HepG2 (cell line): ENCODE measurements at regions not wholly inside any gene's neighbourhood (a gene's known extent, or its start where the extent isn't known, plus 50 kb on each side); places are given as distances from the start of the nearest gene placed in this dataset.

Source experiments
- ATAC-seq: fragments of 200-7000 bp; cut with Tn5 transposase; 3 replicates; pipeline ENCODE4 v1.9.1; 2020; ENCODE audit warnings: mild to moderate bottlenecking, moderate library complexity
- BruUV-seq: library from RNA; stranded (reverse); fragments of 400-500 nt; replicated peaks from 2 replicates; lab custom pipeline; 2021; lab: Mats Ljungman, UMichigan
- CTCF ChIA-PET: fragments of 300-600 bp; formaldehyde crosslinking; extraction: SDS; loops from one replicate; lab custom pipeline; 2021; ENCODE audit warnings: low total read pairs, inconsistent platforms, low intra/inter-chr PET ratio; lab: Yijun Ruan, JAX
- POLR2A ChIA-PET: fragments of 350-600 bp; sonication (Branson Sonifier 250); formaldehyde crosslinking; loops from one replicate; lab custom pipeline; 2020; ENCODE audit warnings: antibody characterized with exemption, inconsistent platforms; lab: Yijun Ruan, JAX
- DNase-seq: peaks from one replicate; pipeline ENCODE4 v3.0.0-alpha.2; 2015; ENCODE audit warnings: low spot score
- FAIRE-seq: peaks from 3 replicates; lab custom pipeline; 2011; peaks lifted over from hg19 to GRCh38; lab: Jason Lieb, UNC
- H2AFZ ChIP-seq: one replicate; pipeline ENCODE4 v1.6.1; 2011; ENCODE audit warnings: low read length, inconsistent platforms
- H3K27ac ChIP-seq: fragments of 300-600 bp; 3 replicates; pipeline ENCODE4 v1.8.0; 2011; ENCODE audit warnings: mixed run types, mild to moderate bottlenecking, mixed read lengths, low read length, inconsistent platforms; ENCODE audit not compliant: insufficient read depth; ENCODE audit errors: extremely low read length
- H3K27me3 ChIP-seq, 2 experiments: fragments of 200-600 bp in 1 of 2; 2 replicates in 1 of 2; 3 replicates in 1 of 2; pipeline versions ENCODE4 v1.6.0 to v1.8.0; 2011; ENCODE audit warnings: low read length in 2 of 2, mild to moderate bottlenecking in 2 of 2, moderate library complexity in 2 of 2, inconsistent platforms in 1 of 2; ENCODE audit not compliant: insufficient read depth in 2 of 2, control insufficient read depth in 1 of 2
- H3K36me3 ChIP-seq, 2 experiments: fragments of 200-600 bp in 1 of 2; replicated peaks in 1 of 2; 2 replicates in 1 of 2; 3 replicates in 1 of 2; pipeline versions ENCODE4 v1.5.1 to v1.8.0; 2011; ENCODE audit warnings: low read length in 2 of 2, inconsistent platforms in 1 of 2; ENCODE audit not compliant: insufficient read depth in 2 of 2, control insufficient read depth in 1 of 2
- H3K4me1 ChIP-seq: 2 replicates; pipeline ENCODE4 v1.5.1; 2012; ENCODE audit warnings: low read length, inconsistent platforms; ENCODE audit not compliant: insufficient read depth
- H3K4me2 ChIP-seq: 2 replicates; pipeline ENCODE4 v1.6.0; 2011; ENCODE audit warnings: low read depth, low read length, inconsistent platforms
- H3K4me3 ChIP-seq, 3 experiments: fragments of 200-600 bp in 1 of 3; sonication (generic), shearing (Covaris generic) in 1 of 3; replicated peaks in 1 of 3; 2 replicates each; pipeline ENCODE4 v1.5.1; 2011 to 2016; ENCODE audit warnings: low read length in 3 of 3, inconsistent platforms in 2 of 3, low read depth in 2 of 3, mild to moderate bottlenecking in 2 of 3, control low read depth in 1 of 3, mixed read lengths in 1 of 3; ENCODE audit not compliant: insufficient read depth in 1 of 3
- H3K79me2 ChIP-seq: one replicate; pipeline ENCODE4 v1.6.1; 2011; ENCODE audit warnings: low read length, inconsistent platforms; ENCODE audit not compliant: insufficient read depth
- H3K9ac ChIP-seq: 2 replicates; pipeline ENCODE4 v1.6.0; 2011; ENCODE audit warnings: mild to moderate bottlenecking, low read depth, low read length, inconsistent platforms; ENCODE audit not compliant: insufficient read depth
- H3K9me3 ChIP-seq: 2 replicates; pipeline ENCODE4 v1.5.1; 2012; ENCODE audit warnings: mild to moderate bottlenecking, low read length
- H4K20me1 ChIP-seq: 2 replicates; pipeline ENCODE4 v1.6.0; 2011; ENCODE audit warnings: inconsistent platforms, mild to moderate bottlenecking, low read length, moderate library complexity; ENCODE audit not compliant: insufficient read depth
- ASH2L ChIP-seq: fragments of 300-600, 200-600 bp; sonication (generic); IDR thresholded peaks from 2 replicates; pipeline ENCODE4 v1.7.0; 2017; ENCODE audit warnings: low read depth, mild to moderate bottlenecking, moderate library complexity, mixed read lengths, low read length; ENCODE audit not compliant: insufficient read length
- LRRFIP1 ChIP-seq: sonication (generic); formaldehyde crosslinking; conservative IDR thresholded peaks from 2 replicates; pipeline ENCODE4 v1.4.0; 2020; ENCODE audit warnings: missing genetic modification reagents
- NKX3-1 ChIP-seq: sonication (generic); formaldehyde crosslinking; IDR thresholded peaks from 2 replicates; pipeline ENCODE4 v1.5.0; 2020; ENCODE audit warnings: missing genetic modification reagents
- PAF1 ChIP-seq: IDR thresholded peaks from 2 replicates; pipeline ENCODE4 v1.6.1; 2016; ENCODE audit warnings: missing genetic modification reagents, missing compliant biosample characterization
- ZNF253 ChIP-seq: sonication (generic); formaldehyde crosslinking; IDR thresholded peaks from 2 replicates; pipeline ENCODE4 v1.8.0; 2022; ENCODE audit warnings: mild to moderate bottlenecking, missing genetic modification reagents, borderline replicate concordance
- ZNF264 ChIP-seq: sonication (generic); formaldehyde crosslinking; IDR thresholded peaks from 2 replicates; pipeline ENCODE4 v1.4.0; 2020; ENCODE audit warnings: missing genetic modification reagents
- ZNF343 ChIP-seq: sonication (generic); formaldehyde crosslinking; IDR thresholded peaks from 2 replicates; pipeline ENCODE4 v1.4.0; 2020; ENCODE audit warnings: mild to moderate bottlenecking, missing genetic modification reagents
- ZNF569 ChIP-seq: sonication (generic); formaldehyde crosslinking; IDR thresholded peaks from 2 replicates; pipeline ENCODE4 v1.5.0; 2020; ENCODE audit warnings: mild to moderate bottlenecking, missing genetic modification reagents, moderate library complexity, borderline replicate concordance
- ZNF780A ChIP-seq: sonication (generic); formaldehyde crosslinking; IDR thresholded peaks from 2 replicates; pipeline ENCODE4 v1.8.0; 2022; ENCODE audit warnings: mild to moderate bottlenecking, missing genetic modification reagents, moderate library complexity
- WGBS: methylation state at CpG from one replicate; pipeline ENCODE4 v1.1.6; 2017; ENCODE audit warnings: low lambda C conversion rate; 5-methylcytosine and 5-hydroxymethylcytosine counted together
- in situ Hi-C: cut with HindIII; loops from 2 replicates; pipeline ENCODE4 v1.10.0; 2017; ENCODE audit warnings: low pct_unique_long_range_greater_than_20kb; ENCODE audit not compliant: extremely low pct_ligation_motif_present
- intact Hi-C: fragments of 100-400 bp; cut with micrococcal nuclease; formaldehyde crosslinking; loops from one replicate; pipeline ENCODE4 v1.10.0; 2022; ENCODE audit not compliant: unreplicated experiment

- intact Hi-C loops, result no loop called here
- no peaks in the 10 kb centered on the region for H4K20me1 ChIP-seq
- in situ Hi-C loops, result no loop called here
- no peaks in the 10 kb centered on the region for H3K79me2 ChIP-seq
- H2AFZ ChIP-seq, result no peak overlapping the region
- TF ChIP-seq ZNF253, result no peak
- TF ChIP-seq ZNF343 (CRISPR knock-in tag), result no peak
- no peak for TF ChIP-seq ZNF780A
- TF ChIP-seq LRRFIP1 (CRISPR knock-in tag), result no peak
- TF ChIP-seq ZNF569, result no peak
- TF ChIP-seq ASH2L, result no peak
- TF ChIP-seq ZNF264, result no peak
- no peak for TF ChIP-seq PAF1 (CRISPR knock-in tag)
- no peak for TF ChIP-seq NKX3-1 (CRISPR knock-in tag)
- no peak overlapping the region for H3K4me3 ChIP-seq
- ChIA-PET POLR2A (no interaction called here), CTCF (no interaction called here)
- no peak for ATAC-seq
- H3K36me3 ChIP-seq, result no peaks in the 10 kb centered on the region
- BruUV-seq, result no TSS peak
- no peak for DNase-seq
- no peak overlapping the region for H3K27ac ChIP-seq
- no peaks in the 10 kb centered on the region; a peak in 3 of 5 replicates for H3K27me3 ChIP-seq
- no peaks in the 10 kb centered on the region for H3K4me1 ChIP-seq
- H3K9me3 ChIP-seq, result no peaks in the 10 kb centered on the region
- H3K4me2 ChIP-seq, result no peak overlapping the region
- WGBS, result 42% methylated on average over 8 of the region's 8 CpGs
- no peak for FAIRE-seq
- H3K9ac ChIP-seq, result no peak overlapping the region
These were observed 283.1 kb upstream of the NRP1 start for GRCh38 chr10:33617381-33618080.
